Activated naive CD4-positive, alpha-beta T cell treated with anti-CD3 and anti-CD28 coated beads, Interleukin-2, amount 50 U/mL, for 24 hours (primary cell): ENCODE measurements at regions not wholly inside any gene's neighbourhood (a gene's known extent, or its start where the extent isn't known, plus 50 kb on each side); places are given as distances from the start of the nearest gene placed in this dataset.

Experiments
- H3K27ac Mint-ChIP-seq: one replicate; pipeline ENCODE4 v1.8.0; 2021; ENCODE audit warnings: mild to moderate bottlenecking, mixed read lengths
- H3K27me3 Mint-ChIP-seq: one replicate; pipeline ENCODE4 v1.8.0; 2021; ENCODE audit warnings: mixed read lengths
- H3K36me3 Mint-ChIP-seq: one replicate; pipeline ENCODE4 v1.8.0; 2021; ENCODE audit warnings: mixed read lengths
- H3K4me1 Mint-ChIP-seq: one replicate; pipeline ENCODE4 v1.8.0; 2021; ENCODE audit warnings: mixed read lengths
- H3K4me3 Mint-ChIP-seq: one replicate; pipeline ENCODE4 v1.8.0; 2021; ENCODE audit warnings: mild to moderate bottlenecking, mixed read lengths
- H3K9me3 Mint-ChIP-seq: one replicate; pipeline ENCODE4 v1.8.0; 2021; ENCODE audit warnings: mixed read lengths

DNA sequence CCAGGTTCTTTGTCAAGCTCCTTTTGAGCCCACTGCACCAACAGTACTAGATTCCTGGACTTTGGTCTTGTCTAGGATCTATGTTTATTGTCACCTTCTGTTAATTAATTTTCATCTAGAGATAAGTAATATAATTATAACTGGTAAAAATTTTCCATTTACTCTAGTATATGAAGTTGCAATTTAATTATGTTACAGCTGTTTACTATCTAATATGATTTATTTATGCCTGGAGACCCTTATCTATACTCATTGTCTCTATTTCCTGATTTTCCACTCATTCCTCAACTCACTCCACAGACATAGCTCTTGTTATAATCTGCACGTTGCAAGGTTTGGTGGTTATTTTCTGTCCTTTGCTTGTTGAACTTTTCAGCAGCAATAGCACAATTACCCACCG lies 63.2 kb upstream of the PHF14 start:
- Mint-ChIP-seq H3K4me1 (no peaks in the 10 kb centered on the region), H3K36me3 (peaks cover 2% of the 10 kb centered on the region), H3K9me3 (peaks cover 6% of the 10 kb centered on the region)

DNA sequence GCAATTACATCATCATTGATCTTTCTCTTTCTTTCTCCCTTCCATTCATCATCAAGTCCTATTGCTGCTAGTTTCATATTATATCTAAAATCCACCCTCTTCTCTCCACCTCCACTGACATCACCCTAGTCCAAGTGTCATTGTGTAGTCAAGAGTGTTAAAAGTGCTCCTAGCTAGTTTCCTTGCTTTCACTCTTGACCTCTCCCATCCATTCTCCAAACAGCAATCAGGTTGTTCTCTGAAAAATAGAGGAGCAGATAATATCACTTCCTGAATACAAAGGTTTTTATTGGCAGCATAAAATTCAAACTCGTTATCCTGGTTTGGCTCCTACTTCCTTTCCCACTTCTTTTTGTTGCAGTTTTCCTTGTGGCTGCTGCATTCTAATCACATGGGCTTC lies 61.6 kb upstream of the PHF14 start:
- Mint-ChIP-seq H3K36me3 (peaks cover 2% of the 10 kb centered on the region), H3K9me3 (peaks cover 6% of the 10 kb centered on the region), H3K4me3 (no peak overlapping the region), H3K4me1 (no peaks in the 10 kb centered on the region), H3K27ac (no peak overlapping the region), H3K27me3 (peaks cover 4% of the 10 kb centered on the region)

More for the DNA sequence above, 63.2 kb upstream of the PHF14 start:
- Mint-ChIP-seq H3K27ac (no peak overlapping the region), H3K27me3 (peaks cover 1% of the 10 kb centered on the region), H3K4me3 (no peak overlapping the region)

DNA sequence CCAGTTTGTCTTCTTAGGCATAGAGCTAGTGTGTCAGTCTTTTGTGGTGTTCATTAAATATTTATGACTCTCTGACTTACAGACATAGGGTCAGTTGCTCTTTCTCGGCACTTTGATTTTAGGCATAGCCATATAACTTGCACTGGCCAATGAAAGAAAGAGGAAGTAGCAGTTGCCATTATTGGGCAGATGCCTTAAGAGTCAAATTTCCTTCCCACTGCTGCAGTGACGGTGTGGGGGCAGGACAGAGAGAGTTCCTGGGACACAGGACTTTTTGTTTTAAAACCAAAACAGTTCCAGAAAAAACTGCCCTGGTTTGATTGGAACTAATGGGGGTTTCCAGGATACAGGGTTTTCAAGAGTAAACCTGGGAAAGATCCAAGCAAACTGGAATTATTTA lies 60.2 kb upstream of the PHF14 start:
- H3K27ac Mint-ChIP-seq, result no peak overlapping the region
- peaks cover 2% of the 10 kb centered on the region for H3K36me3 Mint-ChIP-seq
- H3K4me3 Mint-ChIP-seq, result no peak overlapping the region
- no peaks in the 10 kb centered on the region for H3K4me1 Mint-ChIP-seq
- peaks cover 4% of the 10 kb centered on the region for H3K27me3 Mint-ChIP-seq
- peaks cover 6% of the 10 kb centered on the region for H3K9me3 Mint-ChIP-seq

DNA sequence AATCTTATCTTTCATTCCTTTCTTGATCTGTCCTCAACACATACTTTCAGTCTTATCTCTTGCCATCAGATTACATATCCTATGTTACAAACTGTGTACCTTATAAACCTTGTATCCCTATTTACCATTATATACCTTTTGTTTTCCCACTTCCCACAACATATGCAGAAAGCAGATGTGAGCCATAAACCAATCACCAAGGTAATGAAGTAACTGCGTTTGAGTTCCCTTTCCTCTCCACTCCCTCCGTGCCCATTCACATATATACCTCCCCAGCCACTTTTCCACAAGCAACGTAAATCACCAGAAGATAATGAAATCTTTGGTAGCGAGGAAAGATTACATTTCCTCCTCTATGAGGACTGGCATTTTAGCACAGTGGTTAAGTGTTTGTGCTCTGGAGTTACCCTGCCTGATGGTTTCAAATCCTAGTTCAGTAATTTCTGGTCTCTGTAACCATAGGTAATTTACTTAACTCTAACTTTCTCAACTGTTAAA lies 55.5 kb upstream of the PHF14 start:
- Mint-ChIP-seq H3K9me3 (no peaks in the 10 kb centered on the region), H3K4me1 (peaks cover 4% of the 10 kb centered on the region), H3K27me3 (peaks cover 4% of the 10 kb centered on the region), H3K36me3 (no peaks in the 10 kb centered on the region), H3K27ac (no peak overlapping the region), H3K4me3 (no peak overlapping the region)

DNA sequence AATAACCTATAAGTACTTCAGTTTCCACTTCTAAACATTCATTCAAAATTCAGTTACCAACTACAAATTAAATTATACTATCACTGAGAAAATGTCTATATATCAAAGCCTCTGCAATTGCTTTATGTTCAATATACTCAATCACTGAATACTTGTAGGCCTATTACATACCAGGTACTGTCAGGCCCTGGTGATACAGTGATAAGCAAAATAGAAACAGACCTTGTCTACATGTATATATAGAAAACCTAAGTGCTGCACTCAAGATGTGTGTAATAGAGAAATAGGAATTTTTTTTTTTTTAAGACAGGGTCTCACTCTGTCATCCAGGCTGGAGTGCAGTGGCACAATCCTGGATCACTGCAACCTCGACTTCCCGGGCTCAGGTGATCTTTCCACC lies 53.7 kb upstream of the PHF14 start:
- Mint-ChIP-seq H3K4me1 (peaks cover 4% of the 10 kb centered on the region), H3K9me3 (no peaks in the 10 kb centered on the region), H3K27ac (no peak overlapping the region), H3K27me3 (peaks cover 4% of the 10 kb centered on the region), H3K36me3 (peaks cover 2% of the 10 kb centered on the region), H3K4me3 (no peak overlapping the region)
